Testis (tissue), 2 donors: ENCODE measurements at regions not wholly inside any gene's neighbourhood (a gene's known extent, or its start where the extent isn't known, plus 50 kb on each side); places are given as distances from the start of the nearest gene placed in this dataset.

ENCODE experiments used
- DNase-seq: peaks from one replicate; pipeline ENCODE4 v3.0.0-alpha.2; 2019
- H3K27ac ChIP-seq, 2 donors: fragments of 200-600 bp; sonication (generic); one replicate each; pipeline ENCODE4 v1.5.1; 2019
- H3K27me3 ChIP-seq: fragments of 200-600 bp; sonication (generic); one replicate; pipeline ENCODE4 v1.5.1; 2019
- H3K36me3 ChIP-seq: fragments of 200-600 bp; sonication (generic); one replicate; pipeline ENCODE4 v1.5.1; 2017; ENCODE audit warnings: low read depth; ENCODE audit errors: missing control alignments
- H3K4me1 ChIP-seq: fragments of 200-600 bp; sonication (generic); one replicate; pipeline ENCODE4 v1.5.1; 2019
- H3K4me3 ChIP-seq, 2 donors: fragments of 200-600 bp; sonication (generic); one replicate each; pipeline ENCODE4 v1.5.1; 2017 to 2019
- H3K9me3 ChIP-seq: fragments of 200-600 bp; sonication (generic); one replicate; pipeline ENCODE4 v1.5.1; 2017
- POLR2A ChIP-seq: fragments of 450-650 bp; IDR thresholded peaks from one replicate; pipeline ENCODE4 v1.6.1; 2017; ENCODE audit warnings: antibody characterized with exemption, mild to moderate bottlenecking, moderate library complexity
- WGBS, 2 donors: methylation state at CpG; one replicate each; pipeline ENCODE4 v1.1.5; 2018; 5-methylcytosine and 5-hydroxymethylcytosine counted together
- intact Hi-C: fragments of 100-400 bp; cut with DNase I; formaldehyde crosslinking; loops from one replicate; pipeline ENCODE4 v1.15.1; 2023; ENCODE audit warnings: low total_unique reads
- TF ChIP-seq, protein P1 (sequence below), 3 experiments: fragments of 450-650 bp in 2 of 3; fragments of 200-600 bp in 1 of 3; sonication (generic) in 1 of 3; IDR thresholded peaks; one replicate each; pipeline ENCODE4 v1.5.1; 2016 to 2019; ENCODE audit warnings: antibody characterized with exemption in 3 of 3, mild to moderate bottlenecking in 2 of 3, moderate library complexity in 1 of 3

DNA sequence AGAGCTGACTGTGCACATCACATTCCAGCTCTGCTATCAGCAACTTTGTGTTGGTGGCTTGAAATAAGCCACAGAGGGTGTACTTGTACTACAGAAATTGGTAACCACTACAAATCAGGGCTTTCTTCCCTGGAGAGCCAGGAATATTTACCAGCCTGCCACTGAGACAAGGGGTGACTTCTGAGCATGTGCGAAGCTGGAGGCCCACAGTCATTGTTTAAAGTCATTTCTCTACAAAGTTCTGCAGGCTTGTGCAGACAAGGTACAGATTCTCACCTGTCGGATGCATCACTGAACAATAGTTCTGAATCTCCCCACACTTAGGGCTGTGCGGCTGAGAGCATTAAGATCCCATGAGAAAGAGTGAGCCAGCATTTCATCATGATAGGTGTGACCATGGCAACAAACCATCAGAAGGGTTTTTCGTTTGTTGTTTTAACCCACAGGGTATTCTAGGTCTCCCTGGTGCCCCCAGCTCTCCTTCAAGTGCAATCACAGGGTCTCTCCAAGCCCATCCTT, 292.8 kb downstream of the CDC5L start:
- H3K36me3 ChIP-seq = no peaks in the 10 kb centered on the region
- intact Hi-C loops = no loop called here
- WGBS, 2 donors = 88 to 91% methylated on average over 4 of the region's 4 CpGs
- H3K9me3 ChIP-seq = no peaks in the 10 kb centered on the region
- H3K4me3 ChIP-seq = no peak overlapping the region
- no peak overlapping the region for H3K27ac ChIP-seq
- TF ChIP-seq, protein P1, sequence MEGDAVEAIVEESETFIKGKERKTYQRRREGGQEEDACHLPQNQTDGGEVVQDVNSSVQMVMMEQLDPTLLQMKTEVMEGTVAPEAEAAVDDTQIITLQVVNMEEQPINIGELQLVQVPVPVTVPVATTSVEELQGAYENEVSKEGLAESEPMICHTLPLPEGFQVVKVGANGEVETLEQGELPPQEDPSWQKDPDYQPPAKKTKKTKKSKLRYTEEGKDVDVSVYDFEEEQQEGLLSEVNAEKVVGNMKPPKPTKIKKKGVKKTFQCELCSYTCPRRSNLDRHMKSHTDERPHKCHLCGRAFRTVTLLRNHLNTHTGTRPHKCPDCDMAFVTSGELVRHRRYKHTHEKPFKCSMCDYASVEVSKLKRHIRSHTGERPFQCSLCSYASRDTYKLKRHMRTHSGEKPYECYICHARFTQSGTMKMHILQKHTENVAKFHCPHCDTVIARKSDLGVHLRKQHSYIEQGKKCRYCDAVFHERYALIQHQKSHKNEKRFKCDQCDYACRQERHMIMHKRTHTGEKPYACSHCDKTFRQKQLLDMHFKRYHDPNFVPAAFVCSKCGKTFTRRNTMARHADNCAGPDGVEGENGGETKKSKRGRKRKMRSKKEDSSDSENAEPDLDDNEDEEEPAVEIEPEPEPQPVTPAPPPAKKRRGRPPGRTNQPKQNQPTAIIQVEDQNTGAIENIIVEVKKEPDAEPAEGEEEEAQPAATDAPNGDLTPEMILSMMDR (IDR thresholded peaks at IDR 0.05) = no peak
- no peak for TF ChIP-seq POLR2A
- H3K27me3 ChIP-seq = no peaks in the 10 kb centered on the region
- H3K4me1 ChIP-seq = no peaks in the 10 kb centered on the region
- no peak for DNase-seq

- Histone ChIP-seq H3K4me1 (no peaks in the 10 kb centered on the region), H3K9me3 (no peaks in the 10 kb centered on the region), H3K4me3 (no peak overlapping the region), H3K27me3 (no peaks in the 10 kb centered on the region), H3K36me3 (no peaks in the 10 kb centered on the region), H3K27ac (no peak overlapping the region)
- no peak for DNase-seq
- intact Hi-C loops = no loop called here
- 62 to 78% methylated on average over 10 of the region's 10 CpGs for WGBS, 2 donors
- TF ChIP-seq POLR2A = no peak
- TF ChIP-seq, protein P1 (IDR thresholded peaks at IDR 0.05) = no peak
Measured at GRCh38 chr6:44681761-44682160, 294.3 kb downstream of the CDC5L start.

DNA sequence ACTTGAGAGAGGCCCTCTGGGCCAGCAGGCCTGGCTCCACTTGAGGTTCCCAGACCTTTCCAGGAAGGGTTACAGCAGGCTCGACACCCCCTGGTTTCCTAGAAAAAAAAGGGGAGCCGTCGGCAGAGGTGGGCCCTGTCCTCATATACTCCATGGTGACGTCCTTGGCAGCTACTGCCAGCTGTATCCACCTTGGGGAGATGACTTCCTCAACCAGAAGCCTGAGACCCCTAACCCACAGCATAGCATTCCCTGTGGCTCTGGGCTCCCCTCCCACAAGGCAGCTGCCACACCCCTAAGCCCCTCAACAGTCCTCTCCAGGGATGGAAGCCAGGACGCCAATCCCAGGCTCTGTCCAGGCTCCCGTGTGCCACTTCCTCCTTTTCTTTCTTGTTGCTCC, 294.8 kb downstream of the CDC5L start:
- Histone ChIP-seq H3K36me3 (no peaks in the 10 kb centered on the region), H3K4me1 (no peaks in the 10 kb centered on the region), H3K4me3 (no peak overlapping the region), H3K27me3 (no peaks in the 10 kb centered on the region), H3K27ac (no peak overlapping the region), H3K9me3 (no peaks in the 10 kb centered on the region)
- WGBS, 2 donors = 80 to 95% methylated on average over 6 of the region's 6 CpGs
- DNase-seq = no peak
- no peak for TF ChIP-seq POLR2A
- TF ChIP-seq, protein P1 (IDR thresholded peaks at IDR 0.05) = no peak
- intact Hi-C loops = no loop called here

DNA sequence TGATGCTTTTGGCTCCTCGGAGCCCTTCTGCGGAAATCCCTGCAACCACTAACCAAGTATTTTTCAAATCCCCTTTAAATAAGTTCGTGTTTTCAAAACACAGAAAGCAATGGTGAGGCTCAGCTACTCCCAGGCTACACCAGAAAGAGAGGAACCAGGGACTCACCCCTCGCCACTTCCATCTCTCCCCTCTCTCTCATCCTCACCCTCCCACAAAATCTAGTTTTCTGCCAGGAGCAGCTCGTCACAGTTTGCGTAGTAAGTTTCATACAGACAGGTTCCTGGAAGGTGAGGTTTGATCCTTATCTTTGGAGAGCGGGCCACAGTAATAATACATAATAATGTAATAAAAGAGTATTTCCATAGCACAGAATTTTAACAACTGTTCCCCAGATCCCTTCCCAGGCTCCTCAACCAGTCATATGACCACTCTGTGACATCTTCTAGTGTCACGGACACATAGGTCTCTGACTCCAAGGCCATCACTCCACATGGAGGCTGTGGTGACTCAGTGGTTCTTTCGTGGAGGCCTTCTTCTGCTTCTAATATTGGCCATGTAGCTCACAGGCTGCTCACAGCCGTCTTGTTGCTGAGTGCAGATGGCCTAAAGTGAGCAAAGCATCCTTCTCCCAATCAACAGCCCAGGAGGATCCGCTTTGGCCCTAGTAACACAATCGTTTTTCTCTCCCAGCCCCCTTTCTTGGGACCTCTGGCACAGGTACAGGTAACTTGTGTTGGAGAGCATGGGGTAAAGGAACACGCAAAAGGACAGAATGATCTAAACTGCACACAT, 295.7 kb downstream of the CDC5L start:
- no peak overlapping the region for H3K4me3 ChIP-seq
- intact Hi-C loops = no loop called here
- TF ChIP-seq, protein P1 (IDR thresholded peaks at IDR 0.05) = no peak
- TF ChIP-seq POLR2A = no peak
- no peak overlapping the region for H3K27ac ChIP-seq
- no peaks in the 10 kb centered on the region for H3K36me3 ChIP-seq
- H3K27me3 ChIP-seq = no peaks in the 10 kb centered on the region
- H3K9me3 ChIP-seq = no peaks in the 10 kb centered on the region
- no peaks in the 10 kb centered on the region for H3K4me1 ChIP-seq
- WGBS, 2 donors = 91 to 94% methylated on average over 13 of the region's 13 CpGs
- no peak for DNase-seq

- Histone ChIP-seq H3K4me3 (no peak overlapping the region), H3K27ac (no peak overlapping the region), H3K4me1 (no peaks in the 10 kb centered on the region), H3K27me3 (no peaks in the 10 kb centered on the region), H3K9me3 (no peaks in the 10 kb centered on the region), H3K36me3 (no peaks in the 10 kb centered on the region)
- no peak for TF ChIP-seq POLR2A
- TF ChIP-seq, protein P1 (IDR thresholded peaks at IDR 0.05) = no peak
- WGBS, 2 donors = 92 to 100% methylated on average over 2 of the region's 2 CpGs
- intact Hi-C loops = no loop called here
- no peak for DNase-seq
Measured at GRCh38 chr6:44685213-44685612, 297.7 kb downstream of the CDC5L start.
